ENCODE measurements at regions not wholly inside any gene's neighbourhood (a gene's known extent, or its start where the extent isn't known, plus 50 kb on each side); places are given as distances from the start of the nearest gene placed in this dataset.

GRCh38 chr3:103057003-103057402 lies 622.2 kb downstream of the ZPLD1 start:
- no peak overlapping the region for H3K4me2 ChIP-seq (ENCODE audit: low read length)
- no peaks in the 10 kb centered on the region for H3F3A ChIP-seq (ENCODE audit: insufficient read depth, low read length, poor library complexity, severe bottlenecking)
- H3K36me3 ChIP-seq (ENCODE audit: insufficient read depth, low read length) = no peaks in the 10 kb centered on the region
- H3K9ac ChIP-seq (ENCODE audit: low read length) = no peak overlapping the region
- H3K9me3 ChIP-seq (ENCODE audit: low read length) = no peaks in the 10 kb centered on the region
- no peaks in the 10 kb centered on the region for H3K27me3 ChIP-seq (ENCODE audit: insufficient read depth, low read depth, low read length)
- TF ChIP-seq SMC3 (conservative IDR thresholded peaks at IDR 0.05; ENCODE audit: poor library complexity) = no peak
- no peak for TF ChIP-seq EP300 (conservative IDR thresholded peaks at IDR 0.05; ENCODE audit: poor library complexity, severe bottlenecking)
- TF ChIP-seq EZH2 (IDR thresholded peaks at IDR 0.05; ENCODE audit: borderline replicate concordance, insufficient read depth, low read length, poor library complexity, severe bottlenecking) = no peak
- TF ChIP-seq, protein P1, sequence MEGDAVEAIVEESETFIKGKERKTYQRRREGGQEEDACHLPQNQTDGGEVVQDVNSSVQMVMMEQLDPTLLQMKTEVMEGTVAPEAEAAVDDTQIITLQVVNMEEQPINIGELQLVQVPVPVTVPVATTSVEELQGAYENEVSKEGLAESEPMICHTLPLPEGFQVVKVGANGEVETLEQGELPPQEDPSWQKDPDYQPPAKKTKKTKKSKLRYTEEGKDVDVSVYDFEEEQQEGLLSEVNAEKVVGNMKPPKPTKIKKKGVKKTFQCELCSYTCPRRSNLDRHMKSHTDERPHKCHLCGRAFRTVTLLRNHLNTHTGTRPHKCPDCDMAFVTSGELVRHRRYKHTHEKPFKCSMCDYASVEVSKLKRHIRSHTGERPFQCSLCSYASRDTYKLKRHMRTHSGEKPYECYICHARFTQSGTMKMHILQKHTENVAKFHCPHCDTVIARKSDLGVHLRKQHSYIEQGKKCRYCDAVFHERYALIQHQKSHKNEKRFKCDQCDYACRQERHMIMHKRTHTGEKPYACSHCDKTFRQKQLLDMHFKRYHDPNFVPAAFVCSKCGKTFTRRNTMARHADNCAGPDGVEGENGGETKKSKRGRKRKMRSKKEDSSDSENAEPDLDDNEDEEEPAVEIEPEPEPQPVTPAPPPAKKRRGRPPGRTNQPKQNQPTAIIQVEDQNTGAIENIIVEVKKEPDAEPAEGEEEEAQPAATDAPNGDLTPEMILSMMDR (IDR thresholded peaks at IDR 0.05; ENCODE audit: poor library complexity, severe bottlenecking) = no peak
- TF ChIP-seq, protein P2, sequence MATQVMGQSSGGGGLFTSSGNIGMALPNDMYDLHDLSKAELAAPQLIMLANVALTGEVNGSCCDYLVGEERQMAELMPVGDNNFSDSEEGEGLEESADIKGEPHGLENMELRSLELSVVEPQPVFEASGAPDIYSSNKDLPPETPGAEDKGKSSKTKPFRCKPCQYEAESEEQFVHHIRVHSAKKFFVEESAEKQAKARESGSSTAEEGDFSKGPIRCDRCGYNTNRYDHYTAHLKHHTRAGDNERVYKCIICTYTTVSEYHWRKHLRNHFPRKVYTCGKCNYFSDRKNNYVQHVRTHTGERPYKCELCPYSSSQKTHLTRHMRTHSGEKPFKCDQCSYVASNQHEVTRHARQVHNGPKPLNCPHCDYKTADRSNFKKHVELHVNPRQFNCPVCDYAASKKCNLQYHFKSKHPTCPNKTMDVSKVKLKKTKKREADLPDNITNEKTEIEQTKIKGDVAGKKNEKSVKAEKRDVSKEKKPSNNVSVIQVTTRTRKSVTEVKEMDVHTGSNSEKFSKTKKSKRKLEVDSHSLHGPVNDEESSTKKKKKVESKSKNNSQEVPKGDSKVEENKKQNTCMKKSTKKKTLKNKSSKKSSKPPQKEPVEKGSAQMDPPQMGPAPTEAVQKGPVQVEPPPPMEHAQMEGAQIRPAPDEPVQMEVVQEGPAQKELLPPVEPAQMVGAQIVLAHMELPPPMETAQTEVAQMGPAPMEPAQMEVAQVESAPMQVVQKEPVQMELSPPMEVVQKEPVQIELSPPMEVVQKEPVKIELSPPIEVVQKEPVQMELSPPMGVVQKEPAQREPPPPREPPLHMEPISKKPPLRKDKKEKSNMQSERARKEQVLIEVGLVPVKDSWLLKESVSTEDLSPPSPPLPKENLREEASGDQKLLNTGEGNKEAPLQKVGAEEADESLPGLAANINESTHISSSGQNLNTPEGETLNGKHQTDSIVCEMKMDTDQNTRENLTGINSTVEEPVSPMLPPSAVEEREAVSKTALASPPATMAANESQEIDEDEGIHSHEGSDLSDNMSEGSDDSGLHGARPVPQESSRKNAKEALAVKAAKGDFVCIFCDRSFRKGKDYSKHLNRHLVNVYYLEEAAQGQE (IDR thresholded peaks at IDR 0.05; ENCODE audit: borderline replicate concordance) = no peak
- no peak for TF ChIP-seq MXI1 (conservative IDR thresholded peaks at IDR 0.05; ENCODE audit: poor library complexity, severe bottlenecking)
- no peak for TF ChIP-seq TAF1 (IDR thresholded peaks at IDR 0.05; ENCODE audit: low read depth)
- no peak for TF ChIP-seq POLR2AphosphoS5 (IDR thresholded peaks at IDR 0.05)
- TF ChIP-seq RAD21 (conservative IDR thresholded peaks at IDR 0.05) = no peak
- H3K9me2 ChIP-seq (ENCODE audit: insufficient read depth, low read length) = no peaks in the 10 kb centered on the region
- H3K4me3 ChIP-seq (ENCODE audit: low read length) = no peak overlapping the region
- no peak overlapping the region for H2AFZ ChIP-seq (ENCODE audit: low read depth, low read length)
- H3K27ac ChIP-seq (ENCODE audit: low read length) = no peak overlapping the region
- H3K79me2 ChIP-seq (replicated peaks; ENCODE audit: insufficient read depth, low read length) = no peaks in the 10 kb centered on the region
- H4K20me1 ChIP-seq (ENCODE audit: insufficient read depth) = no peaks in the 10 kb centered on the region

- Histone ChIP-seq H3K79me2 (replicated peaks; ENCODE audit: insufficient read depth, low read length) (no peaks in the 10 kb centered on the region), H3K4me3 (ENCODE audit: low read length) (no peak overlapping the region), H3K4me2 (ENCODE audit: low read length) (no peak overlapping the region), H2AFZ (ENCODE audit: low read depth, low read length) (no peak overlapping the region), H3K27ac (ENCODE audit: low read length) (no peak overlapping the region), H3K9me3 (ENCODE audit: low read length) (no peaks in the 10 kb centered on the region), H3F3A (ENCODE audit: insufficient read depth, low read length, poor library complexity, severe bottlenecking) (no peaks in the 10 kb centered on the region), H4K20me1 (ENCODE audit: insufficient read depth) (no peaks in the 10 kb centered on the region), H3K27me3 (ENCODE audit: insufficient read depth, low read depth, low read length) (no peaks in the 10 kb centered on the region), H3K9ac (ENCODE audit: low read length) (no peak overlapping the region), H3K36me3 (ENCODE audit: insufficient read depth, low read length) (no peaks in the 10 kb centered on the region), H3K9me2 (ENCODE audit: insufficient read depth, low read length) (no peaks in the 10 kb centered on the region)
- TF ChIP-seq TAF1 (IDR thresholded peaks at IDR 0.05; ENCODE audit: low read depth) (no peak), SMC3 (conservative IDR thresholded peaks at IDR 0.05; ENCODE audit: poor library complexity) (no peak), EP300 (conservative IDR thresholded peaks at IDR 0.05; ENCODE audit: poor library complexity, severe bottlenecking) (no peak), MXI1 (conservative IDR thresholded peaks at IDR 0.05; ENCODE audit: poor library complexity, severe bottlenecking) (no peak), RAD21 (conservative IDR thresholded peaks at IDR 0.05) (no peak), EZH2 (IDR thresholded peaks at IDR 0.05; ENCODE audit: borderline replicate concordance, insufficient read depth, low read length, poor library complexity, severe bottlenecking) (no peak), POLR2AphosphoS5 (IDR thresholded peaks at IDR 0.05) (no peak)
- TF ChIP-seq, protein P2 (IDR thresholded peaks at IDR 0.05; ENCODE audit: borderline replicate concordance) = no peak
- TF ChIP-seq, protein P1 (IDR thresholded peaks at IDR 0.05; ENCODE audit: poor library complexity, severe bottlenecking) = no peak
Measured at GRCh38 chr3:103057487-103057886, 622.7 kb downstream of the ZPLD1 start.
